Central memory CD8-positive, alpha-beta T cell (primary cell): ENCODE measurements at regions not wholly inside any gene's neighbourhood (a gene's known extent, or its start where the extent isn't known, plus 50 kb on each side); places are given as distances from the start of the nearest gene placed in this dataset.
"Not testable (repeated sequence)": the region's sequence is repeated elsewhere in the genome, so short reads cannot be mapped to it uniquely, and the experiment has no call there.

Source experiments
- ATAC-seq: fragments of 150-1000 bp; cut with Tn5 transposase; replicated peaks from 2 replicates; pipeline ENCODE4 v1.10.0; 2022; ENCODE audit warnings: mild to moderate bottlenecking, moderate FRiP score, moderate number of reproducible peaks; ENCODE audit not compliant: poor library complexity, severe bottlenecking; ENCODE audit errors: extremely low read depth
- DNase-seq, 2 donors: peaks; one replicate each; pipeline ENCODE4 v3.0.0; 2021; ENCODE audit warnings: low spot score in 2 of 2
- H3K27ac Mint-ChIP-seq: one replicate; pipeline ENCODE4 v1.8.0; 2022; ENCODE audit warnings: low read depth, mild to moderate bottlenecking, moderate library complexity, mixed read lengths
- H3K27me3 Mint-ChIP-seq: one replicate; pipeline ENCODE4 v1.8.0; 2022; ENCODE audit warnings: mixed read lengths
- H3K36me3 Mint-ChIP-seq: one replicate; pipeline ENCODE4 v1.8.0; 2022; ENCODE audit warnings: mild to moderate bottlenecking, moderate library complexity, mixed read lengths; ENCODE audit not compliant: insufficient read depth
- H3K4me1 Mint-ChIP-seq: one replicate; pipeline ENCODE4 v1.8.0; 2022; ENCODE audit warnings: mixed read lengths
- H3K4me3 Mint-ChIP-seq: one replicate; pipeline ENCODE4 v1.8.0; 2022; ENCODE audit warnings: mild to moderate bottlenecking, moderate library complexity, mixed read lengths
- H3K9me3 Mint-ChIP-seq: one replicate; pipeline ENCODE4 v1.8.0; 2022; ENCODE audit warnings: mixed read lengths

- ATAC-seq (no peak), DNase-seq (no peak)
- Mint-ChIP-seq H3K9me3 (no peaks in the 10 kb centered on the region), H3K27me3 (peaks cover 63% of the 10 kb centered on the region), H3K4me3 (no peak overlapping the region), H3K36me3 (peaks cover 2% of the 10 kb centered on the region), H3K4me1 (no peaks in the 10 kb centered on the region), H3K27ac (no peak overlapping the region)
These were observed 127.5 kb upstream of the TNPO1 start for GRCh38 chr5:72688916-72689315.

- H3K36me3 Mint-ChIP-seq, result peaks cover 2% of the 10 kb centered on the region
- DNase-seq (no peak), ATAC-seq (no peak)
- peaks cover 5% of the 10 kb centered on the region for H3K9me3 Mint-ChIP-seq
- peaks cover 66% of the 10 kb centered on the region for H3K27me3 Mint-ChIP-seq
- H3K4me3 Mint-ChIP-seq, result no peak overlapping the region
- no peak overlapping the region for H3K27ac Mint-ChIP-seq
- H3K4me1 Mint-ChIP-seq, result no peaks in the 10 kb centered on the region
These were observed 129.2 kb upstream of the TNPO1 start for GRCh38 chr5:72687288-72687687.

DNA sequence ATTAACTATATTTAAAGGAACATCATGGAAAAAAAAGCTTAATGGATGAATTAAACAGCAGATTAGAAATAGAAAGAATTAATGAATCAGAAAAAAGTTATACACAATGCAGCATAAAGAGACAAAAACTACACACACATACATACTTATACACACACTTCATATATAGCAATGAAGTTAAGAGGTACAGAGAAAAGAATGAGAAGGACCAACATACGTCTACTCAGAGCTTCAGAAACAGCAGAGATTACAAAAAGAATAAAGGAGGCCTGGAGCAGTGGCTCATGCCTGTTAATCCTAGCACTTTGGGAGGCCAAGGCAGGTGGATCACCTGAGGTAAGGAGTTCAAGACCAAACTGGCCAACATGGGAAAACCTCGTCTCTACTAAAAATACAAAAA lies 133.9 kb upstream of the TNPO1 start:
- ATAC-seq (no peak), DNase-seq (no peak)
- Mint-ChIP-seq H3K36me3 (no peaks in the 10 kb centered on the region), H3K9me3 (peaks cover 5% of the 10 kb centered on the region), H3K4me1 (no peaks in the 10 kb centered on the region), H3K27ac (no peak overlapping the region), H3K27me3 (peaks cover 67% of the 10 kb centered on the region), H3K4me3 (no peak overlapping the region)

DNA sequence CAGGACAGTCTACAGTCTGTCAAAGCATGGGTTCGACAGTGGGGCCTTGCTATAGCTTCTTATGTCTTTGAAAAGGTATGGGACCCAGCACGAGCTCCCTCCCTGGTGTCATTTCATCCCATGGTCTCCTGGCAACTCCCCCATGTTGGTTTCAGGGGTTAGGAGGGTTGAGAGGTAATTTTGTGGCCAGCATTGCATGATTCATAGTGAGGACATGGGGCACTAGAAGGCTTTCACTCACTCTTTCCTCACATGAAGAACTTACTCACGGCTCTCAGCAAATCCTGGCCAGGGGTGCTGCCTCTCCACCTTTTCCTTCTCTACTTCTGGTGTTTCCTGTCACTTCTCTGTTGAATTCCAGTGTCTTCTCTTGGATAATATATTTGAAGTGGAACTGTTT lies 134.7 kb upstream of the TNPO1 start:
- ATAC-seq (no peak), DNase-seq (no peak)
- H3K36me3 Mint-ChIP-seq, result no peaks in the 10 kb centered on the region
- no peak overlapping the region for H3K27ac Mint-ChIP-seq
- peaks cover 5% of the 10 kb centered on the region for H3K9me3 Mint-ChIP-seq
- no peaks in the 10 kb centered on the region for H3K4me1 Mint-ChIP-seq
- H3K4me3 Mint-ChIP-seq, result no peak overlapping the region
- peaks cover 67% of the 10 kb centered on the region for H3K27me3 Mint-ChIP-seq

- Mint-ChIP-seq H3K36me3 (no peaks in the 10 kb centered on the region), H3K27me3 (peaks cover 41% of the 10 kb centered on the region), H3K9me3 (peaks cover 2% of the 10 kb centered on the region), H3K4me1 (no peaks in the 10 kb centered on the region), H3K27ac (no peak overlapping the region), H3K4me3 (no peak overlapping the region)
- no peak for DNase-seq
- no peak for ATAC-seq
These were observed 139.0 kb upstream of the TNPO1 start for GRCh38 chr5:72677447-72677846.

DNA sequence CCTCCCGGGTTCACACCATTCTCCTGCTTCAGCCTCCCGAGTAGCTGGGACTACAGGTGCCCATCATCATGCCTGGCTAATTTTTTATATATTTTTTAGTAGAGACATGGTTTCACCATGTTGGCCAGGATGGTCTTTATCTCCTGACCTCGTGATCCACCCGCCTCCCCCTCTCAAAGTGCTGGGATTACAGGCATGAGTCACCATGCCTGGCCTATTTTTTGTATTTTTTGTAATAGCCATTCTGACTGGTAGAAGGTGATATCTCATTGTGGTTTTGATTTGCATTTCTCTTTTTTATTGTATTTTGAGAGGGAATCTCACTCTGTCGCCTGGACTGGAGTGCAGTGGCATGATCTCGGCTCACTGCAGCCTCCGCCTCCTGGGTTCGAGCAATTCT lies 139.6 kb upstream of the TNPO1 start:
- H3K27ac Mint-ChIP-seq, ATAC-seq, H3K9me3 Mint-ChIP-seq, H3K4me3 Mint-ChIP-seq, DNase-seq, H3K4me1 Mint-ChIP-seq, H3K36me3 Mint-ChIP-seq: not testable (repeated sequence)
- peaks cover 35% of the 10 kb centered on the region for H3K27me3 Mint-ChIP-seq

GRCh38 chr5:72673623-72674022 lies 142.8 kb upstream of the TNPO1 start:
- Mint-ChIP-seq H3K9me3 (no peaks in the 10 kb centered on the region), H3K27me3 (peaks cover 15% of the 10 kb centered on the region), H3K4me3 (no peak overlapping the region), H3K36me3 (no peaks in the 10 kb centered on the region), H3K4me1 (no peaks in the 10 kb centered on the region), H3K27ac (no peak overlapping the region)
- no peak for DNase-seq
- no peak for ATAC-seq

GRCh38 chr5:72673180-72673579 lies 143.3 kb upstream of the TNPO1 start:
- Mint-ChIP-seq H3K27me3 (peaks cover 16% of the 10 kb centered on the region), H3K4me1 (no peaks in the 10 kb centered on the region), H3K36me3 (no peaks in the 10 kb centered on the region), H3K9me3 (no peaks in the 10 kb centered on the region), H3K4me3 (no peak overlapping the region), H3K27ac (no peak overlapping the region)
- DNase-seq, result no peak
- no peak for ATAC-seq

DNA sequence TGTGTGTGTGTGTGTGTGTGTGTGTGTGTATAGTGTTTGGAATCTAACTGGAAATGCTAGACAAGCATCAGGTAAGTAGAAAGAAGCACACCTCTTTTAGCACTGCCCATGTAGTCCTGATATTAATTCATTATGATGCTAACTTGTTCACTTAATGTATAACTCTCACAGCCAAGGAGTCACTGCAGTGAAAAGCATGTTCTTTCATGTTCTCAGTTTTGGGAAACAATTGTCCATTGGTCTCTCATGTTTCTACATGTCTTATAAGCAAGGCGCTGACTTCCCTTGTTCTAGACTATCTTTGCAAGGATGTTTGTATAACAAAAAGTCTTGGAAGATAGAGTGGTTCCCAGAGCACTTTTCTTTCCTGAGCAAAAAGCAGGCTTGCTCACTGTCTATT lies 148.8 kb upstream of the TNPO1 start:
- Mint-ChIP-seq H3K4me1 (no peaks in the 10 kb centered on the region), H3K36me3 (no peaks in the 10 kb centered on the region), H3K27me3 (peaks cover 45% of the 10 kb centered on the region), H3K9me3 (no peaks in the 10 kb centered on the region), H3K4me3 (no peak overlapping the region), H3K27ac (no peak overlapping the region)
- no peak for ATAC-seq
- DNase-seq, result no peak

GRCh38 chr5:72662936-72663335 lies 153.5 kb upstream of the TNPO1 start:
- DNase-seq, result no peak
- H3K36me3 Mint-ChIP-seq, result no peaks in the 10 kb centered on the region
- no peaks in the 10 kb centered on the region for H3K4me1 Mint-ChIP-seq
- no peak for ATAC-seq
- H3K27ac Mint-ChIP-seq, result no peak overlapping the region
- H3K27me3 Mint-ChIP-seq, result peaks cover 48% of the 10 kb centered on the region
- no peak overlapping the region for H3K4me3 Mint-ChIP-seq
- no peaks in the 10 kb centered on the region for H3K9me3 Mint-ChIP-seq

DNA sequence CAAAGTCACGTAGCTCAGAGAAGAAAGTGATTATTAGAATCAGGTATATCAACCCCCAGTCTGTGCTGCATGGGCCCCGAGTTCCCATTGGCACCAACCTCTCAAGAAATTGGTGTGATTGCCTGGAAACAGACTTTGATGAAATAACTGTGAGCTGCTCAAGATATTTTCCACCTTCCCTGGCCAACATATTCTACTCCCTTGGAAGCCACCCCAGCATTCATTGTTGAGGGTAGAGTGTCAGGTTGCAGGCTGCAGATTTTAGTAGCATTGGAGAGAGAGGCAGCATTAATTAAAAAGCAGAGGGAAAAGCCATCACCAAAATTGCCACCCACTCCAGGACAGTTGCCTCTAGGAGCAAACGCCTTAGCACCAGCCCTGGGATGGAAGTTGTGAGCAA lies 154.2 kb upstream of the TNPO1 start:
- Mint-ChIP-seq H3K27me3 (peaks cover 44% of the 10 kb centered on the region), H3K9me3 (no peaks in the 10 kb centered on the region)

GRCh38 chr5:72661405-72661804 lies 154.2 kb upstream of the ZNF366 start:
- H3K4me1 Mint-ChIP-seq, result no peaks in the 10 kb centered on the region
- no peak overlapping the region for H3K27ac Mint-ChIP-seq
- DNase-seq (no peak), ATAC-seq (no peak)
- no peaks in the 10 kb centered on the region for H3K9me3 Mint-ChIP-seq
- H3K4me3 Mint-ChIP-seq, result no peak overlapping the region
- peaks cover 35% of the 10 kb centered on the region for H3K27me3 Mint-ChIP-seq
- H3K36me3 Mint-ChIP-seq, result no peaks in the 10 kb centered on the region

More for the DNA sequence above, 154.2 kb upstream of the TNPO1 start:
- DNase-seq (no peak), ATAC-seq (no peak)
- Mint-ChIP-seq H3K36me3 (no peaks in the 10 kb centered on the region), H3K27ac (no peak overlapping the region), H3K4me3 (no peak overlapping the region), H3K4me1 (no peaks in the 10 kb centered on the region)

GRCh38 chr5:72659726-72660125 lies 152.5 kb upstream of the ZNF366 start:
- ATAC-seq (no peak), DNase-seq (no peak)
- H3K27me3 Mint-ChIP-seq, result peaks cover 33% of the 10 kb centered on the region
- H3K27ac Mint-ChIP-seq, result no peak overlapping the region
- no peaks in the 10 kb centered on the region for H3K4me1 Mint-ChIP-seq
- H3K9me3 Mint-ChIP-seq, result no peaks in the 10 kb centered on the region
- H3K36me3 Mint-ChIP-seq, result no peaks in the 10 kb centered on the region
- no peak overlapping the region for H3K4me3 Mint-ChIP-seq
